HG03139 (cell line): ENCODE measurements at regions not wholly inside any gene's neighbourhood (a gene's known extent, or its start where the extent isn't known, plus 50 kb on each side); places are given as distances from the start of the nearest gene placed in this dataset.

Experiments
- ATAC-seq: cut with Tn5 transposase; IDR thresholded peaks from one replicate; pipeline ENCODE4 v1.9.1; 2021; ENCODE audit not compliant: unreplicated experiment

DNA sequence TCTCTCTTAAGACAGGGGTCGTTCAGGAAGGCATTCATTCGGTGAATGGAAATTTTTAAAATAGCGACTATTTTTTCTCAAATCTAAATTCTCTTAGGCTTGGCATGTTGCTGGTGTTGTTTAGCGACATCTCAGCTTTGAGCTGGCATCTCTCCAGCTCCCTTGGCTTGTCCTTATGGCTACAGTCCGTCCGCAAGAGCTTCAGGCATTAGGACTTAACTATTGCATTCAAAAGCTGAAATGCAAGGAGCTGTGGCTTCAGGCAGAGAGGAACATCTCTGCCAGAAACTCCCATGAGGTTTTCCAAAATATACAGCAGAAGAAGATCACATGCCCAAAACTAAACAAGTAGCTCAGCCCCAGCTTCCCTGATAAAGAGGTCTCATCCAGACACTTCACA, 578.5 kb downstream of the EFNB2 start:
- ATAC-seq, result no peak

DNA sequence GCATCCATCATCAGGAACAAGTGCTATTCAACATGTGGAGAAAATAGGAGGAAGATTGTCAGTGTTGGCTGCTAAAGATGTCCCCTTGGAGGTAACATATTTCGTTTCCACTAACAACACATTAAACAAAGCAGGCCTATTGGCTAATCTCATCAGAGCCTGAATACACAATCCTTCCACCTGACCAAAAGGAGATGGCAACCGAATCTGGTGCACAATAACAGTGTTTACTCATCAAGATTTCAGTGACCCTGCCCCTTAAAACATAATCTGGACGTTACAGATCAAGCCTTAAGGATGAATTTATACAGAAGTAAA, 582.5 kb downstream of the EFNB2 start:
- no peak for ATAC-seq

DNA sequence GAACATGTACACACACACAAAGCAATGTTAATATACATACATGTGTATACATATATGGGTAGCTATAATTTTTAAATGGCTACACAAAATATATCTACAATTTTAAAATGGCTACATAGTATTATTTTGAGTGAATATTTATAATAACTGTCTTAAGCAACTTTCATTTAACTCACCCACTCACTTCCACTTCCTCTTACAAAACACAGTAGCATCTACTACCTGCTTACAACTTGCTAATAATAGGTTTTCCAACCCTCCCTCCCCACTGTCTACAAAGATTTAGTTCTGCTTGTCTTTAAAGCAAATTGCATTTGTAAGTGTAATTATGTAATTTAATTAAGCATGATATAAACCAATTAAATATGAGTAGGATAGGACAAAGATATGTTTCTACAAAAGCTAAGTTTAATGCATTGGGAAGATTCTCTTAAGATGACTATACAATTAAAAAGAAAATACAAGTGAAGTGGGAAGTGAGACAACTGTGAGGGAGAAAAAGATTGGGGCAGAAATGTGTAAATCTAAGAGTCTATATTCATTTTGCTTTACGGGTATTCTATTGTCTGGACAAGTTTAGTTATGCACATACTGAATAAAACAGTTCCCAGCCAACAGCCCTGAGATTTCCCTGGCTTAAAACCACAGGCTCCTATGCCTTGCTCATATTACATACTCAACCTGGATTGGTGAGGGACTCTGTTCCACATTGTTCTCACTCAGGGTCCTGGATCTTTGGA, 583.1 kb downstream of the EFNB2 start:
- no peak for ATAC-seq

GRCh38 chr13:105948143-105948542, 587.3 kb downstream of the EFNB2 start:
- no peak for ATAC-seq

DNA sequence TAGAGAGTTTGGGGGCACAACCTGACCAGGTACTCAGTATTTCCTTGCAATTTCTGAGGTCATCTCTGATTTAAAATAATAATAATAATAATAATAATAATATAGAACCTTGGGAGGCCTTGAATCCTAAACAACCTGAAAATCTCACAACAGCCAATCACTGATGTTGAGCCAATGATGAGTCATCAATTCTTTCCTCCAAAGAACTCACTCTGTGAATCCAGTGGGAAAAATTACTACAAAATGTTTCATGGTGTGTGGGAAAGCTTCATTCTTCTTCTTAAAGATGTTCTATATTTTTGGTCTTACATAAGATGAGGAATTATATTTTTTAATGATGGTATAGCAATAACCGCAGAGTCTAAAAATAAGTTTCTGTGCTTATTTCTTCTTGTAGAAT, 594.6 kb downstream of the EFNB2 start:
- no peak for ATAC-seq

DNA sequence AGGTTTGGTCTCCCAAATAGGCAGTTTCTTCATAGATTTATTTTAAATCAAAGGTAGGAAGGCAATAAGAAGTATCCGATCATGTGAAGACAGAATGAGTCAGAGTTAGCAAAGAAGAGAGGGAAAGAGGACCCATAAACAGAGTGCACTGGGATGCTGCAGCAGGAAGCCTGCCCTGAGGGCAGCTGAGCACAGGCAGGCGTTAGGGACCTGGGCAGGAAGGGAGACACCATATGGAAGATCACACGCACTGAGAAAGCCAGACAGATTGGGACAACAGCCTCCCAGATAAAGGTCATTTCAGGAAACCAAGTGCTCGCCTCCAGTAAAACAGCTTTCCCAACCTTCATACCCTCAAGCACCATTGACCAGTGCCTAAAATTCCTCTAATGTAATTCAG, 598.0 kb downstream of the EFNB2 start:
- ATAC-seq, result no peak

- no peak for ATAC-seq
These were observed 598.6 kb downstream of the EFNB2 start for GRCh38 chr13:105936816-105937215.

DNA sequence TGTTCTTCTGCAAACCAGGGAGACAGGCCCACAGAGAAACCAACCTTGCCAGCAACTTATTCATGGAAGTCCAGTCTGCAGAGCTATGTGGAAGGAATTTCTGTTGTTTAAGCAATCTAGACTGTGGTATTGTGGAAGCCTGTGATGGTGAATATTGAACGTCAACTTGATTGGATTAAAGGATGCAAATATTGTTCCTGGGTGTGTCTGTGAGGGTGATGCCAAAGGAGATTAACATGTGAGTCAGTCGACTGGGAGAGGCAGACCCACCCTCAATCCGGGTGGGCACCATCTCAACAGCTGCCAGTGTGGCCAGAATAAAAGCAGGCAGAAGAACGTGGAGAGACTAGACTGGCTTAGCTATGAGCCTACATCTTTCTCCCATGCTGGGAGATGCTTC, 606.0 kb downstream of the EFNB2 start:
- no peak for ATAC-seq

DNA sequence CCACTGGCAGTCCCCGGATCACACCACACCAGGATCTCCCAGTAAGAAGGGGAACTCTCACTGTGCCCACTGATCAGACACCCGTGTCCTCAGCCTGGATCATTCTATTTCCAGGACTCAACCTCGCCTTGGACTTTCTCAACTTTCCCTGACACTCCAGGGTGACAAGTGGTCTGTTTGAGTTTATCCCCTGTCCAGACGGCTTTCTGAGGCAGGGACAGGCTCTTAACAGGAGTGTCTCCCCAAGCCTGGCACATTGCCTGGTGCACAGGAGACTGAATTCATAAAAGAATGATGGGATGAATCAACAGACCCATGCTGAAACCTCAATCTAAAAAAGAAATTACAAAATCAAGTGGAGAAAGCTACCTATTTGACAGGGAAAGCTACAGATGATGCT, 606.6 kb downstream of the EFNB2 start:
- no peak for ATAC-seq

DNA sequence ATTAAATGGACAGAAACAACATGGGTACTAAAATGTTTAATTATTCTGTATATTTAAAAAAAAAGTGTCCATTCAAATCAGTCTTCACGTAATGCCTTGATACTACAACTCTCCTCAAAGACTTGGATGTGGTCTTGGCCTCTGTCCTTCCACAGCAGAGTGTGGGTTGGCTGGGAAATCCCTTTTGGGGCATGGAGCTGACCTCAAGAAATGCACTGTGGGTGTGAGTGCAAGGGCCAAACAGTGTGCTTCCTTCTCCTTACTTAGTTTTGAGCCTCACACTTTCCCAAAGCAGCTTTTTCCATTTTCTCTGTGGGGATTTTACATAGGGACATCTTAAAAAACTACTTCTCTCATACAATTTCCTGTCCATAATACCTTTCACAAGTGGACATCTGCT, 607.4 kb downstream of the EFNB2 start:
- ATAC-seq, result no peak

GRCh38 chr13:105925496-105925895, 610.0 kb downstream of the EFNB2 start:
- no peak for ATAC-seq

GRCh38 chr13:105921711-105922110, 613.8 kb downstream of the EFNB2 start:
- ATAC-seq, result no peak

DNA sequence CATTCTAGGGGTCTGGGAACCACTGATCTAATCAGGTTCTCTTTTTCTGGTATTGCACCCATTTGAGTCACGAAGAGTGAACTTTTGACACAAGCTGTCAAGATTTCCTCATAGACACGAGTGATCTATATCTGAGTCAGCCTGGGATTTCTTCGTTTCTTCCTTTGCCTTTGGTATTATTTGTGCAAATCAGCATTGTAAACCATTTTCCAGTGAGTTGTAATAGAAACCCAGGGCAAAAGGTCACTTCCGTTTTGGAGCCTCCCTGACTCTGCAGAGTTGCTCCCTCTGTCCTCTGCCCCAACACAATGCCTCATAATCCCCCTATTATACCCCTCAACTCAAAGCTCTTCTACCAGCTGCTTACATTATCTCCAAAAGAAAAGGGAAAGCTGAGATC, 615.1 kb downstream of the EFNB2 start:
- ATAC-seq, result no peak

- ATAC-seq, result no peak
These were observed 616.4 kb downstream of the EFNB2 start for GRCh38 chr13:105918842-105919741.

- no peak for ATAC-seq
These were observed 620.2 kb downstream of the EFNB2 start for GRCh38 chr13:105915146-105915850.

- no peak for ATAC-seq
These were observed 621.0 kb downstream of the EFNB2 start for GRCh38 chr13:105914291-105915036.

- ATAC-seq, result no peak
These were observed 626.9 kb downstream of the EFNB2 start for GRCh38 chr13:105908586-105908985.

GRCh38 chr13:105907319-105908019, 628.0 kb downstream of the EFNB2 start:
- ATAC-seq, result no peak

DNA sequence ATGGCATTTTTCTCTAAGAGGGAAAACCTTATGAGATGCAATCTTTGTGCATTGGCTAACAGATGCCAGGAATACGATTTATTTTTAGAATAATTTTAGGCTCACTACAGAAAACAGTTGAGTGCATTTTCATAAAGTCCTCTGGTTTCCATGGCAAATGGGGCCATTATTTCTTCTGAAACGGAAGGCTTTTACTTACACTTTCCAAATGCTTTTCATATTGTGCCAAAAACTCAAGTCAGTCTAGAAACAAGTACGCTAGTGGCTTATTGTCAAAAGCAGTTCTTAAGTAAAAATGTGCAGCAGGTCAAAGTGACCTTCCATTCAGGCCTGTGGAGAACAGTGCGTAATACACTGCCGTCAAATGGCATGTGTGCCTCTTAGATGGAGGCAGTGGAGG, 628.7 kb downstream of the EFNB2 start:
- ATAC-seq, result no peak

GRCh38 chr13:105904034-105904742, 631.3 kb downstream of the EFNB2 start:
- ATAC-seq, result no peak
